ENCODE measurements at regions not wholly inside any gene's neighbourhood (a gene's known extent, or its start where the extent isn't known, plus 50 kb on each side); places are given as distances from the start of the nearest gene placed in this dataset.

DNA sequence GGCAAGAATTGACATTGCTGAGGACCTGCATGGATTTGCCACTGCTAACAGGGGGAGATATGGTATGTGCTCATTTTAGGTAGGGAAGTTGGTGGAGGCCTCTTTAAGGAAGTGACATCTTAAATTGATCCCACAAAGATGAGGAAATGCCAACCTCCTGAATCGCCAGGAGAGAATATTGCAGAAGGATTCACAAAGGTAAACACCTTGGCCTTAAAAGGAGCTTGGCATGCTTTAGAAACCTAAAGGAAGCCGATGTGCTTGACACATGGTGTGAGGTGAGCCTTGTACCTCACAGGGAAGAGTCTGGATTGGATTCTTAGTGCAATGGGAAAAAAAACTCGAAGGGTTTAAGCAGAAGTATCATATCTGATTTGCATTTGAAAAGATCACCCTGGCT is 470.5 kb upstream of the DAB1 start:
- no peak overlapping the region for H3K4me3 ChIP-seq
- TF ChIP-seq POLR2A (IDR thresholded peaks at IDR 0.05) (no peak), POLR2AphosphoS5 (IDR thresholded peaks at IDR 0.05; ENCODE audit: insufficient read depth in 1 of 2, low read depth in 1 of 2) (no peak)
- TF ChIP-seq, protein P1, sequence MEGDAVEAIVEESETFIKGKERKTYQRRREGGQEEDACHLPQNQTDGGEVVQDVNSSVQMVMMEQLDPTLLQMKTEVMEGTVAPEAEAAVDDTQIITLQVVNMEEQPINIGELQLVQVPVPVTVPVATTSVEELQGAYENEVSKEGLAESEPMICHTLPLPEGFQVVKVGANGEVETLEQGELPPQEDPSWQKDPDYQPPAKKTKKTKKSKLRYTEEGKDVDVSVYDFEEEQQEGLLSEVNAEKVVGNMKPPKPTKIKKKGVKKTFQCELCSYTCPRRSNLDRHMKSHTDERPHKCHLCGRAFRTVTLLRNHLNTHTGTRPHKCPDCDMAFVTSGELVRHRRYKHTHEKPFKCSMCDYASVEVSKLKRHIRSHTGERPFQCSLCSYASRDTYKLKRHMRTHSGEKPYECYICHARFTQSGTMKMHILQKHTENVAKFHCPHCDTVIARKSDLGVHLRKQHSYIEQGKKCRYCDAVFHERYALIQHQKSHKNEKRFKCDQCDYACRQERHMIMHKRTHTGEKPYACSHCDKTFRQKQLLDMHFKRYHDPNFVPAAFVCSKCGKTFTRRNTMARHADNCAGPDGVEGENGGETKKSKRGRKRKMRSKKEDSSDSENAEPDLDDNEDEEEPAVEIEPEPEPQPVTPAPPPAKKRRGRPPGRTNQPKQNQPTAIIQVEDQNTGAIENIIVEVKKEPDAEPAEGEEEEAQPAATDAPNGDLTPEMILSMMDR (IDR thresholded peaks at IDR 0.05): no peak
- intact Hi-C loops (cut with DNase I): no loop called here

DNA sequence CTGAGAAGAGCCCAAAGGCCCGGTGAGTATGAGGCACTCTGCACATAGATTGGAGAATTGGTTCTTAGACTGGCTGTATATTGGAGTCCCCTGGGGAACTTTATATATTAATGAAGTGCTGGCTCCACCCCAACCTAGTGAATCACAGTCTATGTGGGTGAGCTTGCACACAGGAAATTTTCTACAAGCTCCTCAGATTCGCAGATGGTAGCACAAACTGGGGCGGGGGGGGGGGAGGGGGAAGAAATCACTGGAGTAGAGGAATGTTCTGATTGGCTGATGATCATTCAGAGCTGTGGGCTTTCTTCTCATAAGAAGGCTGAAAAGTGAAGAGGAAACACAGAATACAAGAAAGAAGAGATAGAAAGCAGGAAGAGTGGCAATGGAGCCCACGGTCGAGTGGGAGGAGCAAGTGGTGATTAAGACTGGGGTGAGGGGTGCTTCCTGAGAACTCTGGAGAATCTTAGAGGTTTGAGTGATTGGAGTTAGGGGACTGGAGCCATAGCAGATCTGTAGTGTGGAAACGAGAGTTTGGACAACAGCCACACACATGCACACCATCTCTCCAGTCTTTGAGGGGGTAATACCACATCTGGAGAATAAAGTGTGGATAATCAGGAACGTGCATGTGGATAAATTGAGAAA is 465.9 kb upstream of the DAB1 start:
- H3K27me3 ChIP-seq: no peaks in the 10 kb centered on the region
- H3K4me1 ChIP-seq: no peaks in the 10 kb centered on the region
- no peak overlapping the region for H3K4me3 ChIP-seq
- H3K27ac ChIP-seq: no peak overlapping the region
- intact Hi-C loops (cut with DNase I): no loop called here
- no peaks in the 10 kb centered on the region for H3K36me3 ChIP-seq
- TF ChIP-seq POLR2AphosphoS5 (IDR thresholded peaks at IDR 0.05; ENCODE audit: insufficient read depth in 1 of 2, low read depth in 1 of 2) (no peak), POLR2A (IDR thresholded peaks at IDR 0.05) (no peak)
- TF ChIP-seq, protein P1 (IDR thresholded peaks at IDR 0.05): no peak
- DNase-seq (ENCODE audit: extremely low spot score in 2 of 2): no peak
- no peaks in the 10 kb centered on the region for H3K9me3 ChIP-seq

More for the DNA sequence above, 470.5 kb upstream of the DAB1 start:
- DNase-seq (ENCODE audit: extremely low spot score in 2 of 2): no peak
- H3K27me3 ChIP-seq: no peaks in the 10 kb centered on the region
- H3K36me3 ChIP-seq: no peaks in the 10 kb centered on the region
- H3K9me3 ChIP-seq: no peaks in the 10 kb centered on the region
- no peak overlapping the region for H3K27ac ChIP-seq
- H3K4me1 ChIP-seq: no peaks in the 10 kb centered on the region

DNA sequence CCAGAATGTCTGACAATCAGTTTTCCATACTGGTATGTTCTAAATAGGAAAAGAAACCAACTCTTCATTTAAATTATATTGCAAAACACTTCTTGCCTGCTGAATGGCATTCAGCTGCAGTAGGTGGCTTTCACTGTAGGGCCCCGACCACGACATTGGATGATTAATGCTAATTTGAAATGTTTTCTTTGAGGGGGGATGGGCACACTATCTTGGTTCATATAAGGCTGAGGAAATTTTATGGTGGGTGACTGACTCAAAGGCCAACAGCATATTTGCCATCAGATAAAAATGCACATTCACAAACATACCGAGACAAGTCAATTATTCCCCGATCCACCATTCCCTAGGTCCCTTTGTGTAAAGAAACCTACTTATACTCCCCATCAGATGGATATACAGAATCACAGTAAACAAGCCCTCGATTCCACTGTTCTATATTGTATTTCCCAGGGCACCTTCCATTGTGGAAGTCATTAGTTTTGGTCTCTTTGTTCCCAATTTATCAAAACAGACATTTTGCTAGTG is 464.2 kb upstream of the DAB1 start:
- Histone ChIP-seq H3K27me3 (no peaks in the 10 kb centered on the region), H3K36me3 (no peaks in the 10 kb centered on the region), H3K27ac (no peak overlapping the region), H3K9me3 (no peaks in the 10 kb centered on the region), H3K4me3 (no peak overlapping the region), H3K4me1 (no peaks in the 10 kb centered on the region)
- TF ChIP-seq POLR2A (IDR thresholded peaks at IDR 0.05) (no peak), POLR2AphosphoS5 (IDR thresholded peaks at IDR 0.05; ENCODE audit: insufficient read depth in 1 of 2, low read depth in 1 of 2) (no peak)
- TF ChIP-seq, protein P1 (IDR thresholded peaks at IDR 0.05): no peak
- intact Hi-C loops (cut with DNase I): no loop called here
- no peak for DNase-seq (ENCODE audit: extremely low spot score in 2 of 2)

DNA sequence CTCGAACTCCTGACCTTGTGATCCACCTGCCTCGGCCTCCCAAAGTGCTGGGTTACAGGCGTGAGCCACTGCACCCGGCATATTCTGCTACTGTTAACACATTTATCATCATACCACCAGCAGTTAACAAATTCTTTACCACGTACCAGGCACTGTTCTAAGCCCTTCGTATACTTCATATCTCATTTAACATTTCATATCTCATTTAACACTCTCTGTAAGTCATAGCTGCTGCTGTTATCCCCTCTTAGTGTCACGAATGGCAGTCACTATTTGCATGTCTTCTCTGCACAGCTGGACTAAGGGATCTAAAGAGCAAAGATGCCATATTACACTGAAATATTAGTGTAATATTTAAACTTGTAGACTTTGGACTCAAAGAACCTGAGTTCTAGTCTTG is 462.5 kb upstream of the DAB1 start:
- H3K4me1 ChIP-seq: no peaks in the 10 kb centered on the region
- no peaks in the 10 kb centered on the region for H3K27me3 ChIP-seq
- H3K36me3 ChIP-seq: no peaks in the 10 kb centered on the region
- DNase-seq (ENCODE audit: extremely low spot score in 2 of 2): no peak
- no peaks in the 10 kb centered on the region for H3K9me3 ChIP-seq
- no peak overlapping the region for H3K27ac ChIP-seq
- intact Hi-C loops (cut with DNase I): no loop called here
- TF ChIP-seq, protein P1 (IDR thresholded peaks at IDR 0.05): no peak
- no peak for TF ChIP-seq POLR2AphosphoS5 (IDR thresholded peaks at IDR 0.05; ENCODE audit: insufficient read depth in 1 of 2, low read depth in 1 of 2)
- no peak for TF ChIP-seq POLR2A (IDR thresholded peaks at IDR 0.05)
- no peak overlapping the region for H3K4me3 ChIP-seq

DNA sequence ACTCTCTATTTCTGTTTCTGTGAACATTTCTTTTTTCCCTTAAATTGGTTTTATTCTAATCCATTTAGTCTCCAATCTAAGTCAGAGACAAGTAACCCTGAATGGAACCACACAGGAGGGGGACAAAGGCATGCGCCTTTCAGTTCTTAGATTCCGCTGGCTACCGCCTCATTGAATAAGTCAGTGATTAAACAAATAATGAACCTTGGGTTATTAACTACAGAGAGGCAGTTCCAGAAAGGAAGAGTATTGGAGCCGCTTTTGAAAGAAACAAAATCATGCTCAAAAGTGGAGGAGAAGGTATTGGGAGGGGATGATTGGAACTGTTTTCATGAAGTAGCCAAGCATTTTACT is 459.8 kb upstream of the DAB1 start:
- Histone ChIP-seq H3K9me3 (no peaks in the 10 kb centered on the region), H3K4me3 (no peak overlapping the region), H3K27me3 (no peaks in the 10 kb centered on the region), H3K27ac (no peak overlapping the region), H3K4me1 (no peaks in the 10 kb centered on the region), H3K36me3 (no peaks in the 10 kb centered on the region)
- no peak for DNase-seq (ENCODE audit: extremely low spot score in 2 of 2)
- TF ChIP-seq POLR2AphosphoS5 (IDR thresholded peaks at IDR 0.05; ENCODE audit: insufficient read depth in 1 of 2, low read depth in 1 of 2): no peak
- TF ChIP-seq, protein P1 (IDR thresholded peaks at IDR 0.05): no peak
- intact Hi-C loops (cut with DNase I): no loop called here

Data from vagina (tissue), 2 donors.